Mesenchymal stem cell (in vitro differentiated cells and primary cell): ENCODE measurements at regions not wholly inside any gene's neighbourhood (a gene's known extent, or its start where the extent isn't known, plus 50 kb on each side); places are given as distances from the start of the nearest gene placed in this dataset.

ENCODE experiments used
- DNase-seq: peaks from one replicate; pipeline ENCODE4 v3.0.0-alpha.2; 2013
- H2AFZ ChIP-seq: one replicate; pipeline ENCODE4 v1.6.1; 2013; ENCODE audit warnings: low read depth, mild to moderate bottlenecking, control low read depth, inconsistent platforms, low read length, moderate library complexity
- H2AK5ac ChIP-seq: 2 replicates; pipeline ENCODE4 v1.6.1; 2013; ENCODE audit warnings: low read length, moderate library complexity, mild to moderate bottlenecking, inconsistent platforms; ENCODE audit not compliant: severe bottlenecking
- H2BK120ac ChIP-seq: one replicate; pipeline ENCODE4 v1.6.1; 2013; ENCODE audit warnings: low read depth, mild to moderate bottlenecking, inconsistent platforms, low read length, moderate library complexity
- H2BK12ac ChIP-seq, 2 experiments: one replicate each; pipeline ENCODE4 v1.6.1; 2013; ENCODE audit warnings: inconsistent platforms in 2 of 2, low read length in 2 of 2, mild to moderate bottlenecking in 2 of 2, moderate library complexity in 2 of 2, control low read depth in 1 of 2
- H2BK15ac ChIP-seq: one replicate; pipeline ENCODE4 v1.6.1; 2013; ENCODE audit warnings: mild to moderate bottlenecking, low read depth, inconsistent platforms; ENCODE audit not compliant: poor library complexity, severe bottlenecking
- H2BK5ac ChIP-seq: 2 replicates; pipeline ENCODE4 v1.6.1; 2013; ENCODE audit warnings: low read depth, mild to moderate bottlenecking, low read length, control low read depth, inconsistent platforms; ENCODE audit not compliant: poor library complexity, severe bottlenecking
- H3K14ac ChIP-seq, 2 experiments: one replicate each; pipeline ENCODE4 v1.6.1; 2013; ENCODE audit warnings: inconsistent platforms in 2 of 2, low read length in 2 of 2, control low read depth in 1 of 2, mild to moderate bottlenecking in 1 of 2, moderate library complexity in 1 of 2
- H3K18ac ChIP-seq, 2 experiments: one replicate each; pipeline ENCODE4 v1.6.1; 2013; ENCODE audit warnings: inconsistent platforms in 2 of 2, low read length in 2 of 2, control low read depth in 1 of 2, low read depth in 1 of 2, mild to moderate bottlenecking in 1 of 2
- H3K23ac ChIP-seq, 2 experiments: one replicate each; pipeline ENCODE4 v1.6.1; 2013; ENCODE audit warnings: inconsistent platforms in 2 of 2, low read length in 2 of 2, mild to moderate bottlenecking in 2 of 2, moderate library complexity in 2 of 2, control low read depth in 1 of 2
- H3K27ac ChIP-seq: 2 replicates; pipeline ENCODE4 v1.5.1; 2013; ENCODE audit warnings: mild to moderate bottlenecking, moderate library complexity, low read length, control low read depth, inconsistent platforms; ENCODE audit not compliant: poor library complexity, severe bottlenecking
- H3K27me3 ChIP-seq, 2 experiments: 2 replicates each; pipeline versions ENCODE4 v1.6.1 to v1.7.0; 2013; ENCODE audit warnings: low read length in 2 of 2, mild to moderate bottlenecking in 2 of 2, moderate library complexity in 2 of 2, control low read depth in 1 of 2, inconsistent platforms in 1 of 2; ENCODE audit not compliant: control insufficient read depth in 1 of 2, insufficient read depth in 1 of 2
- H3K36me3 ChIP-seq, 2 experiments: 2 replicates each; pipeline versions ENCODE4 v1.6.1 to v1.7.0; 2013; ENCODE audit warnings: low read length in 2 of 2, control low read depth in 1 of 2, inconsistent platforms in 1 of 2, low read depth in 1 of 2, mild to moderate bottlenecking in 1 of 2; ENCODE audit not compliant: insufficient read depth in 2 of 2, control insufficient read depth in 1 of 2
- H3K4ac ChIP-seq, 2 experiments: one replicate each; pipeline ENCODE4 v1.6.1; 2013; ENCODE audit warnings: inconsistent platforms in 2 of 2, low read length in 2 of 2, mild to moderate bottlenecking in 2 of 2, moderate library complexity in 2 of 2, control low read depth in 1 of 2, low read depth in 1 of 2
- H3K4me1 ChIP-seq: 2 replicates; pipeline ENCODE4 v1.6.1; 2013; ENCODE audit warnings: low read depth, low read length, control low read depth; ENCODE audit not compliant: control insufficient read depth, insufficient read depth
- H3K4me2 ChIP-seq: 2 replicates; pipeline ENCODE4 v1.6.1; 2013; ENCODE audit warnings: low read length, mild to moderate bottlenecking, inconsistent platforms; ENCODE audit not compliant: poor library complexity, severe bottlenecking
- H3K4me3 ChIP-seq, 2 experiments: 2 replicates each; pipeline versions ENCODE4 v1.5.1 to v1.7.0; 2013; ENCODE audit warnings: low read length in 2 of 2, mild to moderate bottlenecking in 2 of 2, control low read depth in 1 of 2, low read depth in 1 of 2; ENCODE audit not compliant: insufficient read depth in 1 of 2
- H3K79me1 ChIP-seq: replicated peaks from 2 replicates; pipeline ENCODE4 v1.6.1; 2013; ENCODE audit warnings: mild to moderate bottlenecking, control low read depth, low read length, inconsistent platforms; ENCODE audit not compliant: poor library complexity, severe bottlenecking
- H3K9ac ChIP-seq: 2 replicates; pipeline ENCODE4 v1.7.0; 2013; ENCODE audit warnings: mild to moderate bottlenecking, low read length, moderate library complexity
- H3K9me3 ChIP-seq: 2 replicates; pipeline ENCODE4 v1.7.0; 2013; ENCODE audit warnings: mild to moderate bottlenecking, low read length; ENCODE audit not compliant: control insufficient read depth
- H4K8ac ChIP-seq: one replicate; pipeline ENCODE4 v1.6.1; 2013; ENCODE audit warnings: inconsistent platforms, mild to moderate bottlenecking, low read length, moderate library complexity
- H4K91ac ChIP-seq: one replicate; pipeline ENCODE4 v1.6.1; 2013; ENCODE audit warnings: mild to moderate bottlenecking, low read length, inconsistent platforms
- WGBS: methylation state at CpG from one replicate; pipeline ENCODE4 v1.1.7; 2013; ENCODE audit warnings: mixed read lengths; 5-methylcytosine and 5-hydroxymethylcytosine counted together

GRCh38 chr6:120056085-120056484, 706.5 kb upstream of the MAN1A1 start:
- H3K27me3 ChIP-seq = no peaks in the 10 kb centered on the region
- H3K9me3 ChIP-seq = peaks cover 33% of the 10 kb centered on the region
- no peaks in the 10 kb centered on the region for H3K4me1 ChIP-seq
- H3K18ac ChIP-seq = no peak overlapping the region
- no peak overlapping the region for H3K4ac ChIP-seq
- H3K79me1 ChIP-seq = no peaks in the 10 kb centered on the region
- DNase-seq = no peak
- no peak overlapping the region for H2AK5ac ChIP-seq
- no peak overlapping the region for H3K4me3 ChIP-seq
- WGBS = 50% methylated on average over 7 of the region's 7 CpGs
- H2BK15ac ChIP-seq = no peak overlapping the region
- no peak overlapping the region for H2BK5ac ChIP-seq
- H3K4me2 ChIP-seq = no peak overlapping the region
- no peak overlapping the region for H2AFZ ChIP-seq
- H3K9ac ChIP-seq = no peak overlapping the region
- H2BK120ac ChIP-seq = no peak overlapping the region
- H4K91ac ChIP-seq = no peak overlapping the region
- no peak overlapping the region for H3K23ac ChIP-seq
- no peaks in the 10 kb centered on the region for H3K36me3 ChIP-seq
- no peak overlapping the region for H3K27ac ChIP-seq
- no peak overlapping the region for H2BK12ac ChIP-seq
- no peak overlapping the region for H3K14ac ChIP-seq
- no peak overlapping the region for H4K8ac ChIP-seq

DNA sequence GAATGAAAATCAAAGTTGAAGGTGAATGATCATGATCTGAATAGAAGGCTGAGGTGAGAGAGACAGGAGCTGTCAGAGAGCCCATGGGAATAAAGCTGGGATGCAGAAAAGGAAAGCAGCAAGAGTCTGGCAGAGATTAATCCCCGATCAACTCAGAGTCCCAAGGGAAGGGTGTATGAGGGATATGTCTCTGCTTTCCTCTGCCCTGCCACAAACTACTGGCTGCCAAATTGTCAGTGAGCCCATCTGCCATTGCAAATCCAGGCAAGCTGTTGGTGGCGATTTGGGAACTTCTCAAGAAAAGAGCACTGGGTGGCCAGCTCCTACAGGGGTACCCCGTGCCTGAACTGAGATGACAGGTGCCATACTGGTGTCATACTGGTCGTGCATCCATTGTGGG, 705.5 kb upstream of the MAN1A1 start:
- no peak overlapping the region for H2AFZ ChIP-seq
- H3K14ac ChIP-seq = no peak overlapping the region
- H3K23ac ChIP-seq = no peak overlapping the region
- no peak overlapping the region for H2BK15ac ChIP-seq
- H2BK5ac ChIP-seq = no peak overlapping the region
- no peak overlapping the region for H3K18ac ChIP-seq
- 81% methylated on average over 4 of the region's 4 CpGs for WGBS
- peaks cover 33% of the 10 kb centered on the region for H3K9me3 ChIP-seq
- H2BK12ac ChIP-seq = no peak overlapping the region
- H4K8ac ChIP-seq = no peak overlapping the region
- H3K4me2 ChIP-seq = no peak overlapping the region
- H3K27me3 ChIP-seq = no peaks in the 10 kb centered on the region
- H3K4ac ChIP-seq = no peak overlapping the region
- DNase-seq = no peak
- H3K4me1 ChIP-seq = no peaks in the 10 kb centered on the region
- no peak overlapping the region for H3K9ac ChIP-seq
- no peak overlapping the region for H2BK120ac ChIP-seq
- H3K4me3 ChIP-seq = no peak overlapping the region
- no peaks in the 10 kb centered on the region for H3K79me1 ChIP-seq
- H2AK5ac ChIP-seq = no peak overlapping the region
- H4K91ac ChIP-seq = no peak overlapping the region
- H3K36me3 ChIP-seq = no peaks in the 10 kb centered on the region
- H3K27ac ChIP-seq = no peak overlapping the region

- Histone ChIP-seq H3K14ac (no peak overlapping the region), H3K27me3 (no peaks in the 10 kb centered on the region), H4K91ac (no peak overlapping the region), H2AK5ac (no peak overlapping the region), H2AFZ (no peak overlapping the region), H3K79me1 (no peaks in the 10 kb centered on the region), H3K9ac (no peak overlapping the region), H2BK5ac (no peak overlapping the region), H3K18ac (no peak overlapping the region), H3K4me1 (no peaks in the 10 kb centered on the region), H3K4me3 (no peak overlapping the region), H3K4me2 (no peak overlapping the region), H2BK120ac (no peak overlapping the region), H3K23ac (no peak overlapping the region), H2BK12ac (no peak overlapping the region), H3K27ac (no peak overlapping the region), H2BK15ac (no peak overlapping the region), H3K4ac (no peak overlapping the region), H3K9me3 (no peaks in the 10 kb centered on the region), H4K8ac (no peak overlapping the region), H3K36me3 (no peaks in the 10 kb centered on the region)
- no CpG with 5 or more reads among the region's 2 CpGs for WGBS
- no peak for DNase-seq
Observed at GRCh38 chr6:120039664-120040063, 690.1 kb upstream of the MAN1A1 start.

GRCh38 chr6:120031837-120032236, 682.3 kb upstream of the MAN1A1 start:
- 97% methylated on average over 2 of the region's 2 CpGs for WGBS

More at GRCh38 chr6:120031837-120032236, 682.3 kb upstream of the MAN1A1 start:
- no peaks in the 10 kb centered on the region for H3K36me3 ChIP-seq
- H2BK5ac ChIP-seq = no peak overlapping the region
- no peak overlapping the region for H3K4me2 ChIP-seq
- H3K79me1 ChIP-seq = no peaks in the 10 kb centered on the region
- no peak for DNase-seq
- H3K14ac ChIP-seq = no peak overlapping the region
- H3K23ac ChIP-seq = no peak overlapping the region
- H3K27me3 ChIP-seq = no peaks in the 10 kb centered on the region
- H3K4me1 ChIP-seq = no peaks in the 10 kb centered on the region
- no peak overlapping the region for H3K18ac ChIP-seq
- no peak overlapping the region for H2AFZ ChIP-seq
- H2BK120ac ChIP-seq = no peak overlapping the region
- H2BK12ac ChIP-seq = no peak overlapping the region
- H2AK5ac ChIP-seq = no peak overlapping the region
- H3K9ac ChIP-seq = no peak overlapping the region
- H3K9me3 ChIP-seq = no peaks in the 10 kb centered on the region
- H4K91ac ChIP-seq = no peak overlapping the region
- no peak overlapping the region for H3K4me3 ChIP-seq
- H3K27ac ChIP-seq = no peak overlapping the region
- no peak overlapping the region for H2BK15ac ChIP-seq
- no peak overlapping the region for H4K8ac ChIP-seq
- H3K4ac ChIP-seq = no peak overlapping the region
